Brain microvascular endothelial cell (primary cell): ENCODE measurements at regions not wholly inside any gene's neighbourhood (a gene's known extent, or its start where the extent isn't known, plus 50 kb on each side); places are given as distances from the start of the nearest gene placed in this dataset.

Experiments
- DNase-seq: peaks from one replicate; pipeline ENCODE4 v3.0.0-alpha.2; 2020
- H3K27ac ChIP-seq: fragments of 250-450 bp; sonication (Bioruptor Pico); 2 replicates; pipeline ENCODE4 v1.5.1; 2020; ENCODE audit warnings: mild to moderate bottlenecking, moderate library complexity
- H3K27me3 ChIP-seq: fragments of 250-450 bp; sonication (Bioruptor Pico); replicated peaks from 2 replicates; pipeline ENCODE4 v1.5.1; 2020; ENCODE audit warnings: mild to moderate bottlenecking
- H3K36me3 ChIP-seq: fragments of 250-450 bp; sonication (Bioruptor Pico); replicated peaks from 2 replicates; pipeline ENCODE4 v1.5.1; 2020; ENCODE audit warnings: mild to moderate bottlenecking
- H3K4me3 ChIP-seq: 2 replicates; pipeline ENCODE4 v1.5.1; 2011; ENCODE audit warnings: low read depth, mild to moderate bottlenecking, control low read depth, low read length, moderate library complexity
- in situ Hi-C: cut with HindIII; loops from 2 replicates; pipeline ENCODE4 v1.10.0; 2017; ENCODE audit warnings: low sequenced_read_pairs, low pct_ligation_motif_present
- TF ChIP-seq, protein P1 (sequence below): IDR thresholded peaks from 2 replicates; pipeline ENCODE4 v1.5.1; 2011; ENCODE audit warnings: low read depth, mild to moderate bottlenecking, moderate library complexity, low read length, control low read depth, inconsistent platforms; ENCODE audit errors: missing control alignments

DNA sequence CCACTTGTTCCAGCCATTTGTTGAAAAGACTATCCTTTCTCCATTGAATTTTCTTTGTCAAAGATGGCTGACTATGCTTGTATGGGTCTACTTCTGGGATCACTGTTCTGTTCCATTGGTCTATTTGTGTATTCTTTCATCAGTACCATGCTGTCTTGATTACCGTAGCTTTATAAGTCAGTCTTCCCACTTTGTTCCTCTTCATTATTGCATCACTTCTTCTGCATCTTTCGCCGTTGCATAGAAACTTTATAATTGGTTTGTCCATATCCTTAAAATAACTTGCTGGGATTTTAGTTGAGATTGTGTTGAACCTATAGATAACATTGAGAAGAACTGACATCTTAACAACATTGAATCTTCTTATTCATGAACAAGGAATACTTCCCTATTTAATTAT is 598.8 kb downstream of the TBC1D22A start:
- TF ChIP-seq, protein P1, sequence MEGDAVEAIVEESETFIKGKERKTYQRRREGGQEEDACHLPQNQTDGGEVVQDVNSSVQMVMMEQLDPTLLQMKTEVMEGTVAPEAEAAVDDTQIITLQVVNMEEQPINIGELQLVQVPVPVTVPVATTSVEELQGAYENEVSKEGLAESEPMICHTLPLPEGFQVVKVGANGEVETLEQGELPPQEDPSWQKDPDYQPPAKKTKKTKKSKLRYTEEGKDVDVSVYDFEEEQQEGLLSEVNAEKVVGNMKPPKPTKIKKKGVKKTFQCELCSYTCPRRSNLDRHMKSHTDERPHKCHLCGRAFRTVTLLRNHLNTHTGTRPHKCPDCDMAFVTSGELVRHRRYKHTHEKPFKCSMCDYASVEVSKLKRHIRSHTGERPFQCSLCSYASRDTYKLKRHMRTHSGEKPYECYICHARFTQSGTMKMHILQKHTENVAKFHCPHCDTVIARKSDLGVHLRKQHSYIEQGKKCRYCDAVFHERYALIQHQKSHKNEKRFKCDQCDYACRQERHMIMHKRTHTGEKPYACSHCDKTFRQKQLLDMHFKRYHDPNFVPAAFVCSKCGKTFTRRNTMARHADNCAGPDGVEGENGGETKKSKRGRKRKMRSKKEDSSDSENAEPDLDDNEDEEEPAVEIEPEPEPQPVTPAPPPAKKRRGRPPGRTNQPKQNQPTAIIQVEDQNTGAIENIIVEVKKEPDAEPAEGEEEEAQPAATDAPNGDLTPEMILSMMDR, result no peak
- no peak overlapping the region for H3K27ac ChIP-seq
- in situ Hi-C loops, result no loop called here
- no peaks in the 10 kb centered on the region for H3K36me3 ChIP-seq
- no peak overlapping the region for H3K4me3 ChIP-seq
- DNase-seq, result no peak
- H3K27me3 ChIP-seq, result no peaks in the 10 kb centered on the region

DNA sequence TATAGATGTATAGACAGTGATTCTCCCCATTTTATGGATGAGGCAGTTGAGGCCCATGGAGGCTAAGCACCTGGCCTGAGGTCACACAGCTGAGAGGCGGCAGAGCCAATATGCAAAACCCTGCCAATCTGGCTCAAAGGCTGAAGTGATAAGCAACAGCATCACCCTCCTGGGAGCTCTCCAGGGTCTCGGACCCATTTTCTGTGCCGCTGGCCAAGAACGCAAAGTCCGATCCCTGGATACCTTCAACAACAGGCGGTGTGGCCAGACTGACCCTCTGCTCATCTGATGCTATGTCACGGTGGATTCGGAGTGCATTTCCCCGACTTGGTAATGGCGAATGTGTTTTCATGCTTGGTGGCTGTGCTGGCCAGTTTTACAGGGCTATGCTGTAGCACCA is 595.0 kb downstream of the TBC1D22A start:
- TF ChIP-seq, protein P1, result no peak
- Histone ChIP-seq H3K36me3 (no peaks in the 10 kb centered on the region), H3K27me3 (no peaks in the 10 kb centered on the region), H3K4me3 (no peak overlapping the region), H3K27ac (no peak overlapping the region)
- no peak for DNase-seq
- in situ Hi-C loops, result no loop called here

DNA sequence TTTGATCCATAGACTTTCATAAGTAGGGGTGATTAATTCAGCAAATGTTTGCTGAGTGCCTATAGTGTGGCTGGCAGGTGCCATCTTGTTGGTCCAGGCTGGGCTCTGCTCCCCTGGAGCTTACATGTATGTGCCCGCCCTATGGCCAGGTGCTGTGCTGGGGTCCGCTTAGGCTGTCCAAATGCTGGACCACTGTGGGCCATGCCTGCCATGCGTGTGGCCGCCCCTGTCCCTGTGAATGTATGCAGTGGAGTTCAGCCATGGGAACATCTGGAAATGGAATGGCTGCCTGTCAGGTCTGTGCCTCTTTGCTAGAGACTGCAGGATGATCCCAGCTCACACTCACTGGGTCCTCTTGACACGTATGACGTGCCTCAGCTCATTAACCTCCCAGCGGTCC is 594.6 kb downstream of the TBC1D22A start:
- TF ChIP-seq, protein P1, result no peak
- Histone ChIP-seq H3K27ac (no peak overlapping the region), H3K27me3 (no peaks in the 10 kb centered on the region), H3K4me3 (no peak overlapping the region), H3K36me3 (no peaks in the 10 kb centered on the region)
- in situ Hi-C loops, result no loop called here
- DNase-seq, result no peak

DNA sequence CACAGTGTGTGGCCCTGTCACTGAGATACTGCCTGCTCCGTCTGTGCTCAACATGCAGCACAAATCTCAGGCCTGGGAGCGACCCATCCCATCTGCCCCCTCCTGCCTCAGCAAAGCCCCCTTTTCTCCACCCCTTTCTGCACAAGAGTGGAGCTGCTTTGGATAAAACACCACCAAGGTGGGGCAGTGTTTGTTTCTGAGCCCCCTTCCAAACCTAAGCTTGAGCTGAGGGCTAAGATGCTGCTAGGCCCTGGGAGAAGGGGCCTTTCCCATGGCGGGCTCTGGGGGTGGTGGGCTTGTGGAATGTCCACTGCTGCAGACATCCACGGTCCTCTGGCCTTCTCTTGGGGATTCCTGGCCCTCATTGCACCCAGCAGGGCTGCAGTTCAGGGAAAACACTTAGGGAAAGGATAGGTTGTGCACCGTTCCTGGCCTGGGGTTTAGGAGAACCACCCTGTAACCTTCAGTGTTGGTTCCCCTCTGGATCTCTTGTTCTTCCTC is 594.1 kb downstream of the TBC1D22A start:
- Histone ChIP-seq H3K4me3 (no peak overlapping the region), H3K27ac (no peak overlapping the region), H3K36me3 (no peaks in the 10 kb centered on the region), H3K27me3 (no peaks in the 10 kb centered on the region)
- TF ChIP-seq, protein P1, result no peak
- in situ Hi-C loops, result no loop called here
- no peak for DNase-seq

DNA sequence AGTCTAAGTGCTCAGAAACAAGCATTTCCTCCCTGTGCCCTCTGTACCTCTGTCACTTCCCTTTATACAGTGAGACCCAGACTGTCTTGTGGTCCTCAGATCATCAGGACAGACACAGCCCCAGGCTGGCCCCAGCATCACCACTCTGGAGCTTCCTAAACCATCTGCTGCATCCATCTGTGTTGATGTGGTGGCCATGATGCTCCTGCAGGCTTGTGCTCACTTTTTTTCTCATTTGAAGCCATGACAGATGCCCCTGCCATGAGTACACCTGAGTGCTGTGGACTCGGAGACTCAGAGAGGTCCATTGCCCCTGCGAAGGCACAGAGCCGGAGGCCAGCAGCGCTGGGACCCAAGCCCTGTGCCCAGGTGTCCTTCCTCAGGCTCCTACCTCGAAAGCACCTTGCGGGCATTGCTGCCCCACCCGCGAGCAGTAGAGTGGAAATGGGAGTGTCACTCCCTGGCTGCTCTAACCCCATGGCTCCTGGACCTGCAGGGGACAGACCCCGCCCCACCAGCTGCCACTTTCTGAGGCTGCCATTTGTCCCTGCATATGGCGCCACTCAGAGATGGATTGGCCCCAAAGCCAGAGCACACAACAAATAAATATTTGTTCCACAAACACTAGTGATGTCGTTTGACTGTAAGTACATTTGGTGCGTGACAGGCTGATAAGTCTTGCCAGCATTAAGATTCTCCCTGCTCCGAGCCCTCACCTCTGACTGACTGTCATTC is 593.5 kb downstream of the TBC1D22A start:
- Histone ChIP-seq H3K27ac (no peak overlapping the region), H3K36me3 (no peaks in the 10 kb centered on the region), H3K4me3 (no peak overlapping the region), H3K27me3 (no peaks in the 10 kb centered on the region)
- in situ Hi-C loops, result no loop called here
- no peak for DNase-seq
- TF ChIP-seq, protein P1, result no peak

DNA sequence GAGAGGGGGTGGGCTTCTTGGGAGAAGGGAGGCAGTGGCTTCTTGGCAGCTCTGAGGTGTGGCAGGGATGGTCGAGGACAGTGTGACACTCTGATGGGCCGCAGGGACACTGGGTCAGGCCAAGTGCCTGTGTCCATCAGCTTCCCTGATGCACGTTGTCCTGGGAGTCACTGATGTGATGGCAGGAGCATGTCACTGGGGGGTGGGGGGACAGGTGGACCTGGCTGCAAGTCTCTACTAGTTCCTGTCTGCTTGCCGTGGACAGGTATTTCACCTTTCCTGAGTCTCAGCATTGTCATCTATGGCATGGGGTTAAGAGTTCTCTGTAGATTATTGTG is 592.9 kb downstream of the TBC1D22A start:
- TF ChIP-seq, protein P1, result no peak
- DNase-seq, result no peak
- in situ Hi-C loops, result no loop called here

More for the DNA sequence above, 592.9 kb downstream of the TBC1D22A start:
- no peak overlapping the region for H3K4me3 ChIP-seq
- H3K27ac ChIP-seq, result no peak overlapping the region
- H3K27me3 ChIP-seq, result no peaks in the 10 kb centered on the region
- no peaks in the 10 kb centered on the region for H3K36me3 ChIP-seq
